ENCODE measurements at regions not wholly inside any gene's neighbourhood (a gene's known extent, or its start where the extent isn't known, plus 50 kb on each side); places are given as distances from the start of the nearest gene placed in this dataset.

DNA sequence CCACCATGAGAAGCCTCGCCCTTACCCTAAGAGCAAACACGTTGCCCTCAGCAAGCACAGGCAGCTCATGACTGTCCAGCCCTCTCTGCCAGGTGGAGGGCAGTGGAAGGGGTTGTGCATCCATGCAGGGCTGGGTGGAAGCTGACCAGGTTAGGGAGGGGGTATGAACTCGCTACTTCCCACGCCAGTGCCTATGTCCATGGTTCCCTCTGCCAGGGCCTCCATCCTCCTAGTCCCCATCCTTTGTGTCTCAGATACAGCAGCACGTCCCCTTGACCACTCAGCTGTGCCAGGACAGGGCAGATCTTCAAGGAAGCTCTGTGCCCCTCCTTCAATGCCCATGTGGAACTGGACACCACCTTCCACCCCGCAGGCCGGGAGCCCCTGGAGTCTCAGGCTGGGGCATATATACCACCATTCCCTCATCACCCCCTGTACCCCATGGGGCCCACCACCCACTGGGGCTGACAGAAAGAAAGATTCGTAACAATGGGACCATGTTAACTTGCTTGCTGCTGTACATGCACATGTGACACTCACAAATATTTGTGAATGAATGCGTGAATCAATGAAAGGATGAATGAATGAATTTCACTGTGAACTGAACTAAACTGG is 90.7 kb downstream of the ANKRD60 start:
- TF ChIP-seq, protein P1, sequence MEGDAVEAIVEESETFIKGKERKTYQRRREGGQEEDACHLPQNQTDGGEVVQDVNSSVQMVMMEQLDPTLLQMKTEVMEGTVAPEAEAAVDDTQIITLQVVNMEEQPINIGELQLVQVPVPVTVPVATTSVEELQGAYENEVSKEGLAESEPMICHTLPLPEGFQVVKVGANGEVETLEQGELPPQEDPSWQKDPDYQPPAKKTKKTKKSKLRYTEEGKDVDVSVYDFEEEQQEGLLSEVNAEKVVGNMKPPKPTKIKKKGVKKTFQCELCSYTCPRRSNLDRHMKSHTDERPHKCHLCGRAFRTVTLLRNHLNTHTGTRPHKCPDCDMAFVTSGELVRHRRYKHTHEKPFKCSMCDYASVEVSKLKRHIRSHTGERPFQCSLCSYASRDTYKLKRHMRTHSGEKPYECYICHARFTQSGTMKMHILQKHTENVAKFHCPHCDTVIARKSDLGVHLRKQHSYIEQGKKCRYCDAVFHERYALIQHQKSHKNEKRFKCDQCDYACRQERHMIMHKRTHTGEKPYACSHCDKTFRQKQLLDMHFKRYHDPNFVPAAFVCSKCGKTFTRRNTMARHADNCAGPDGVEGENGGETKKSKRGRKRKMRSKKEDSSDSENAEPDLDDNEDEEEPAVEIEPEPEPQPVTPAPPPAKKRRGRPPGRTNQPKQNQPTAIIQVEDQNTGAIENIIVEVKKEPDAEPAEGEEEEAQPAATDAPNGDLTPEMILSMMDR (IDR thresholded peaks at IDR 0.05 in 2 of 3, conservative IDR thresholded peaks at IDR 0.05 in 1 of 3; ENCODE audit: borderline replicate concordance in 1 of 3, insufficient read depth in 1 of 3, low read depth in 2 of 3, low read length in 2 of 3), result no peak
- no peak for TF ChIP-seq EZH2phosphoT487 (IDR thresholded peaks at IDR 0.05; ENCODE audit: borderline replicate concordance)
- TF ChIP-seq SP1 (IDR thresholded peaks at IDR 0.05; ENCODE audit: low read depth), result no peak
- no peak for TF ChIP-seq POLR2A (IDR thresholded peaks at IDR 0.05; ENCODE audit: borderline replicate concordance, extremely low read depth, insufficient read depth, insufficient read length)
- no peak for TF ChIP-seq POLR2AphosphoS5 (IDR thresholded peaks at IDR 0.05; ENCODE audit: low read depth, low read length)

Measured in HCT116 (cell line).